SU-DHL-6 (cell line): ENCODE measurements at regions not wholly inside any gene's neighbourhood (a gene's known extent, or its start where the extent isn't known, plus 50 kb on each side); places are given as distances from the start of the nearest gene placed in this dataset.

Experiments
- H2AFZ ChIP-seq: fragments of 200-600 bp; sonication (generic); 2 replicates; pipeline ENCODE4 v1.6.1; 2014; ENCODE audit warnings: low read depth, mild to moderate bottlenecking, moderate library complexity, mixed read lengths, antibody characterized with exemption, low read length; ENCODE audit not compliant: severe bottlenecking
- H3F3A ChIP-seq: fragments of 200-600 bp; shearing (Covaris generic); 2 replicates; pipeline ENCODE4 v1.6.0; 2016; ENCODE audit warnings: antibody characterized with exemption, mild to moderate bottlenecking; ENCODE audit not compliant: insufficient read depth
- H3K27ac ChIP-seq: fragments of 200-600 bp; sonication (generic); 2 replicates; pipeline ENCODE4 v1.5.1; 2016; ENCODE audit warnings: low read depth, mild to moderate bottlenecking, low read length, moderate library complexity, mixed read lengths
- H3K27me3 ChIP-seq: fragments of 200-600 bp; sonication (generic), shearing (Covaris generic); 2 replicates; pipeline ENCODE4 v1.6.0; 2014; ENCODE audit warnings: mild to moderate bottlenecking, low read length
- H3K36me3 ChIP-seq: fragments of 200-600 bp; sonication (generic); 2 replicates; pipeline ENCODE4 v1.6.1; 2014; ENCODE audit warnings: mild to moderate bottlenecking, low read length, mixed read lengths
- H3K4me2 ChIP-seq: fragments of 300-600, 200-600 bp; shearing (Covaris generic), sonication (generic); 2 replicates; pipeline ENCODE4 v1.6.0; 2014; ENCODE audit warnings: low read length, low read depth, mild to moderate bottlenecking; ENCODE audit not compliant: poor library complexity, severe bottlenecking
- H3K4me3 ChIP-seq: fragments of 200-600 bp; sonication (generic); 2 replicates; pipeline ENCODE4 v1.5.1; 2014; ENCODE audit warnings: antibody characterized with exemption, low read length, mild to moderate bottlenecking, mixed read lengths; ENCODE audit not compliant: insufficient read depth, poor library complexity, severe bottlenecking
- H3K79me2 ChIP-seq: fragments of 200-600 bp; sonication (generic); 2 replicates; pipeline ENCODE4 v1.6.1; 2014; ENCODE audit warnings: mild to moderate bottlenecking, low read length, moderate library complexity; ENCODE audit not compliant: insufficient read depth
- H3K9ac ChIP-seq: fragments of 200-600 bp; sonication (generic); 2 replicates; pipeline ENCODE4 v1.7.0; 2014; ENCODE audit warnings: mild to moderate bottlenecking, low read length
- H3K9me2 ChIP-seq: fragments of 200-600 bp; sonication (generic); replicated peaks from 2 replicates; pipeline ENCODE4 v1.6.1; 2014; ENCODE audit warnings: low read length; ENCODE audit not compliant: insufficient read depth
- H3K9me3 ChIP-seq: fragments of 200-600 bp; sonication (generic); 2 replicates; pipeline ENCODE4 v1.6.1; 2014; ENCODE audit warnings: low read length, mixed read lengths; ENCODE audit not compliant: insufficient read depth
- H4K20me1 ChIP-seq: fragments of 200-600 bp; sonication (generic); 2 replicates; pipeline ENCODE4 v1.6.1; 2014; ENCODE audit warnings: low read depth, mild to moderate bottlenecking, antibody characterized with exemption, low read length, moderate library complexity, mixed read lengths
- EZH2phosphoT487 ChIP-seq: fragments of 200-600 bp; sonication (generic), shearing (Covaris generic); conservative IDR thresholded peaks from 2 replicates; pipeline ENCODE4 v1.6.1; 2018; ENCODE audit warnings: mild to moderate bottlenecking, antibody characterized with exemption, low read length, moderate library complexity, mixed read lengths
- TF ChIP-seq, protein P1 (sequence below): fragments of 200-600 bp; sonication (generic); IDR thresholded peaks from one replicate; pipeline ENCODE4 v1.5.1; 2017; ENCODE audit warnings: antibody characterized with exemption, mild to moderate bottlenecking, low read length, moderate library complexity; ENCODE audit not compliant: insufficient read depth, poor library complexity, severe bottlenecking

- H3F3A ChIP-seq, result no peaks in the 10 kb centered on the region
- H2AFZ ChIP-seq, result no peak overlapping the region
- H3K9ac ChIP-seq, result no peak overlapping the region
- H4K20me1 ChIP-seq, result no peaks in the 10 kb centered on the region
- H3K36me3 ChIP-seq, result no peaks in the 10 kb centered on the region
- H3K27ac ChIP-seq, result no peak overlapping the region
- no peaks in the 10 kb centered on the region for H3K9me2 ChIP-seq
- H3K79me2 ChIP-seq, result no peaks in the 10 kb centered on the region
- TF ChIP-seq, protein P1, sequence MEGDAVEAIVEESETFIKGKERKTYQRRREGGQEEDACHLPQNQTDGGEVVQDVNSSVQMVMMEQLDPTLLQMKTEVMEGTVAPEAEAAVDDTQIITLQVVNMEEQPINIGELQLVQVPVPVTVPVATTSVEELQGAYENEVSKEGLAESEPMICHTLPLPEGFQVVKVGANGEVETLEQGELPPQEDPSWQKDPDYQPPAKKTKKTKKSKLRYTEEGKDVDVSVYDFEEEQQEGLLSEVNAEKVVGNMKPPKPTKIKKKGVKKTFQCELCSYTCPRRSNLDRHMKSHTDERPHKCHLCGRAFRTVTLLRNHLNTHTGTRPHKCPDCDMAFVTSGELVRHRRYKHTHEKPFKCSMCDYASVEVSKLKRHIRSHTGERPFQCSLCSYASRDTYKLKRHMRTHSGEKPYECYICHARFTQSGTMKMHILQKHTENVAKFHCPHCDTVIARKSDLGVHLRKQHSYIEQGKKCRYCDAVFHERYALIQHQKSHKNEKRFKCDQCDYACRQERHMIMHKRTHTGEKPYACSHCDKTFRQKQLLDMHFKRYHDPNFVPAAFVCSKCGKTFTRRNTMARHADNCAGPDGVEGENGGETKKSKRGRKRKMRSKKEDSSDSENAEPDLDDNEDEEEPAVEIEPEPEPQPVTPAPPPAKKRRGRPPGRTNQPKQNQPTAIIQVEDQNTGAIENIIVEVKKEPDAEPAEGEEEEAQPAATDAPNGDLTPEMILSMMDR, result no peak
- TF ChIP-seq EZH2phosphoT487, result no peak
- no peaks in the 10 kb centered on the region for H3K27me3 ChIP-seq
- no peaks in the 10 kb centered on the region for H3K9me3 ChIP-seq
- no peak overlapping the region for H3K4me2 ChIP-seq
- no peak overlapping the region for H3K4me3 ChIP-seq
Measured at GRCh38 chr1:56139836-56140235, 439.5 kb downstream of the PLPP3 start.

GRCh38 chr1:56137521-56138505 lies 441.6 kb downstream of the PLPP3 start:
- H3K27ac ChIP-seq, result no peak overlapping the region
- TF ChIP-seq, protein P1, result no peak
- TF ChIP-seq EZH2phosphoT487, result no peak
- H2AFZ ChIP-seq, result no peak overlapping the region
- H4K20me1 ChIP-seq, result no peaks in the 10 kb centered on the region
- H3K79me2 ChIP-seq, result no peaks in the 10 kb centered on the region
- no peaks in the 10 kb centered on the region for H3K9me3 ChIP-seq
- H3K27me3 ChIP-seq, result no peaks in the 10 kb centered on the region
- H3K9ac ChIP-seq, result no peak overlapping the region
- H3F3A ChIP-seq, result no peaks in the 10 kb centered on the region
- H3K9me2 ChIP-seq, result no peaks in the 10 kb centered on the region
- no peaks in the 10 kb centered on the region for H3K36me3 ChIP-seq
- H3K4me3 ChIP-seq, result no peak overlapping the region
- H3K4me2 ChIP-seq, result no peak overlapping the region

- Histone ChIP-seq H3K4me3 (no peak overlapping the region), H3K9me2 (no peaks in the 10 kb centered on the region), H3K9me3 (no peaks in the 10 kb centered on the region), H4K20me1 (no peaks in the 10 kb centered on the region), H3K27ac (no peak overlapping the region), H3K4me2 (no peak overlapping the region), H2AFZ (no peak overlapping the region), H3F3A (no peaks in the 10 kb centered on the region), H3K27me3 (no peaks in the 10 kb centered on the region), H3K36me3 (no peaks in the 10 kb centered on the region), H3K79me2 (no peaks in the 10 kb centered on the region), H3K9ac (no peak overlapping the region)
- TF ChIP-seq, protein P1, result no peak
- TF ChIP-seq EZH2phosphoT487, result no peak
Measured at GRCh38 chr1:56137090-56137489, 442.3 kb downstream of the PLPP3 start.
